ENCODE measurements at regions not wholly inside any gene's neighbourhood (a gene's known extent, or its start where the extent isn't known, plus 50 kb on each side); places are given as distances from the start of the nearest gene placed in this dataset.

- 65% methylated on average over 6 of the region's 6 CpGs for WGBS
- Histone ChIP-seq H3K27ac (ENCODE audit: low read depth in 1 of 2, low read length in 2 of 2) (no peak overlapping the region), H3K9ac (ENCODE audit: low read depth in 1 of 2, low read length in 2 of 2) (no peak overlapping the region), H3K36me3 (ENCODE audit: control insufficient read depth in 4 of 4, insufficient read depth in 3 of 4, low read depth in 1 of 4, low read length in 3 of 4) (no peaks in the 10 kb centered on the region), H3K4me3 (ENCODE audit: low read depth in 1 of 3, low read length in 3 of 3) (no peak overlapping the region), H3K4me1 (ENCODE audit: control insufficient read depth in 4 of 4, insufficient read depth in 4 of 4, low read length in 3 of 4) (no peaks in the 10 kb centered on the region), H3K27me3 (ENCODE audit: control insufficient read depth in 4 of 4, insufficient read depth in 4 of 4, low read length in 3 of 4) (no peaks in the 10 kb centered on the region), H3K9me3 (ENCODE audit: control insufficient read depth in 4 of 4, low read length in 3 of 4) (peaks cover 0 to 4% (median under 1%) of the 10 kb centered on the region in 4 donors)
- DNase-seq (ENCODE audit: low spot score), result no peak
- TF ChIP-seq MAX (IDR thresholded peaks at IDR 0.05) (no peak), SP1 (IDR thresholded peaks at IDR 0.05) (no peak), HNF4G (IDR thresholded peaks at IDR 0.05) (no peak), YY1 (IDR thresholded peaks at IDR 0.05) (no peak), JUND (IDR thresholded peaks at IDR 0.05) (no peak), RAD21 (IDR thresholded peaks at IDR 0.05) (no peak), GABPA (IDR thresholded peaks at IDR 0.05 in 1 of 2, conservative IDR thresholded peaks at IDR 0.05 in 1 of 2) (no peak), EGR1 (IDR thresholded peaks at IDR 0.05; ENCODE audit: low read depth in 2 of 2) (no peak), HNF4A (conservative IDR thresholded peaks at IDR 0.05) (no peak), FOXA2 (IDR thresholded peaks at IDR 0.05) (no peak), RXRA (IDR thresholded peaks at IDR 0.05) (no peak), FOXA1 (IDR thresholded peaks at IDR 0.05) (no peak), REST (IDR thresholded peaks at IDR 0.05) (no peak), NR2F2 (IDR thresholded peaks at IDR 0.05) (no peak), CTCF (IDR thresholded peaks at IDR 0.05; ENCODE audit: low read depth, low read length, missing input control) (no peak), ATF3 (IDR thresholded peaks at IDR 0.05) (no peak)
- TF ChIP-seq, protein P1, sequence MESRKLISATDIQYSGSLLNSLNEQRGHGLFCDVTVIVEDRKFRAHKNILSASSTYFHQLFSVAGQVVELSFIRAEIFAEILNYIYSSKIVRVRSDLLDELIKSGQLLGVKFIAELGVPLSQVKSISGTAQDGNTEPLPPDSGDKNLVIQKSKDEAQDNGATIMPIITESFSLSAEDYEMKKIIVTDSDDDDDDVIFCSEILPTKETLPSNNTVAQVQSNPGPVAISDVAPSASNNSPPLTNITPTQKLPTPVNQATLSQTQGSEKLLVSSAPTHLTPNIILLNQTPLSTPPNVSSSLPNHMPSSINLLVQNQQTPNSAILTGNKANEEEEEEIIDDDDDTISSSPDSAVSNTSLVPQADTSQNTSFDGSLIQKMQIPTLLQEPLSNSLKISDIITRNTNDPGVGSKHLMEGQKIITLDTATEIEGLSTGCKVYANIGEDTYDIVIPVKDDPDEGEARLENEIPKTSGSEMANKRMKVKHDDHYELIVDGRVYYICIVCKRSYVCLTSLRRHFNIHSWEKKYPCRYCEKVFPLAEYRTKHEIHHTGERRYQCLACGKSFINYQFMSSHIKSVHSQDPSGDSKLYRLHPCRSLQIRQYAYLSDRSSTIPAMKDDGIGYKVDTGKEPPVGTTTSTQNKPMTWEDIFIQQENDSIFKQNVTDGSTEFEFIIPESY (IDR thresholded peaks at IDR 0.05), result no peak
These were observed 207.4 kb upstream of the HDAC4 start for GRCh38 chr2:239608260-239608659.

All from liver (tissue), 8 donors.